HUES6 (cell line): ENCODE measurements at regions not wholly inside any gene's neighbourhood (a gene's known extent, or its start where the extent isn't known, plus 50 kb on each side); places are given as distances from the start of the nearest gene placed in this dataset.
"Not testable (repeated sequence)": the region's sequence is repeated elsewhere in the genome, so short reads cannot be mapped to it uniquely, and the experiment has no call there.

Experiments
- H3K27ac ChIP-seq: 2 replicates; pipeline ENCODE4 v1.7.0; 2013; ENCODE audit warnings: low read depth, mild to moderate bottlenecking, low read length, inconsistent platforms
- H3K27me3 ChIP-seq: 2 replicates; pipeline ENCODE4 v1.6.1; 2013; ENCODE audit warnings: low read length; ENCODE audit not compliant: control insufficient read depth, insufficient read depth
- H3K36me3 ChIP-seq: 2 replicates; pipeline ENCODE4 v1.6.1; 2013; ENCODE audit warnings: low read length; ENCODE audit not compliant: control insufficient read depth, insufficient read depth
- H3K4me1 ChIP-seq: 2 replicates; pipeline ENCODE4 v1.6.1; 2013; ENCODE audit warnings: low read length; ENCODE audit not compliant: control insufficient read depth, insufficient read depth
- H3K4me3 ChIP-seq: 2 replicates; pipeline ENCODE4 v1.5.1; 2013; ENCODE audit warnings: low read depth, low read length
- H3K9ac ChIP-seq: one replicate; pipeline ENCODE4 v1.6.1; 2013; ENCODE audit warnings: mild to moderate bottlenecking, low read length
- H3K9me3 ChIP-seq: 2 replicates; pipeline ENCODE4 v1.6.1; 2013; ENCODE audit warnings: low read depth, low read length; ENCODE audit not compliant: control insufficient read depth, insufficient read depth

DNA sequence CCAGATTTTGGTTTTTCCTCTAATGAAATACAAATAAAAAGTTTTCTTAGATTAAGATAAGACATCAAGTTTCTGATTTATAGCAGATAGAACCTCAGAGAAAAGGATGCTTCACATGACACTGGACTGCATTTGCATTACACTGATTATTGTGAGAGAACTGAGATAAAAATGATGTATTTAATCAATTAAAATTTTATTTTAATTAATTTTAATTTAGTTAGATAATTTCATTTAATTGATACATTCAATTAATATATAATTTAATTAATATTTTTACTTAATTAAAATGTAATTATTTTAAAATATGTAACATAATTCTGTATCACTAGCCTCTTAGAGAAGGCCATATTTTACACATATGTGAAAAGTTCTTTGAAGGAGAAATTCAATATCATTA lies 759.4 kb downstream of the TTLL7 start:
- not testable (repeated sequence) for H3K4me1 ChIP-seq, H3K9ac ChIP-seq, H3K9me3 ChIP-seq, H3K36me3 ChIP-seq, H3K27ac ChIP-seq, H3K4me3 ChIP-seq, H3K27me3 ChIP-seq

DNA sequence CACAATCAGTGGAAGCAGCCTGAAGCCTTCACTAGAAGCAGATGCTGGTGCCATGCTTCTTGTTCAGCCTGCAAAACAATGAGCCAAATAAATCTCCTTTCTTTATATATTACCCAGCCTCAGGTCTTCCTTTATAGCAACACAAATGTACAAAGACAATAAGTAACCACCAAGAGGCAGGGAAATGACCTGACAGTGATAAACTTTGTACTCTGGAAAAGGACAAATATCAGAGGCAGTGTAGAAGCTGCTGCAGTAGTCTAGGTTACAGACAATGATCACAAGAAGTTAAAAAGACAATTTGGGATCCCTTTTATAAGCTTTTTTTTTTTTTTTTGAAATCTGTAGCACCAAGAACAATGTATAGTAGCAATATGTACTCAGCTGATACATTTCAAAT lies 760.3 kb downstream of the TTLL7 start:
- not testable (repeated sequence) for H3K9me3 ChIP-seq, H3K4me3 ChIP-seq, H3K27ac ChIP-seq, H3K4me1 ChIP-seq, H3K27me3 ChIP-seq, H3K9ac ChIP-seq, H3K36me3 ChIP-seq

DNA sequence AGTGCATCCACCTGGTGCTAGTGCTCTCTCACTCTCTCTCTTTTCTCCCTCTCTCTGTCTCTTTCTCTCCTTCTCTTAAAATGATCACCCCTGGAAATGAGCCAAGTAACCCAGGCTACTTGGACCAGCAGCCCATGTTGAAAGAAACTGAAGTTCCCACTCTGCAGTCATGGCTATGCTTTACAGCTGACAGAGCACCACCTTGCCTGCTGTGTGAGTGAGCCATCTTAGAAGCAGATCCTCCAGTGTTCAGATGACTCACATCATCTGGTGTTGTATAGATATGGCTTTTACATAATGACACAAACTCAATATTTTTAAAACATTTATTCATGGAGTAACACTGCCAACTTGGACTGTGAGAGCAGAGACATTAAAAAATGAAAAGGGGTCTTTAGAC lies 779.1 kb downstream of the TTLL7 start:
- H3K9ac ChIP-seq, H3K36me3 ChIP-seq, H3K27ac ChIP-seq, H3K27me3 ChIP-seq, H3K4me3 ChIP-seq, H3K9me3 ChIP-seq: not testable (repeated sequence)
- H3K4me1 ChIP-seq = peaks cover 11% of the 10 kb centered on the region; the same call in 1 of the 2 replicates

DNA sequence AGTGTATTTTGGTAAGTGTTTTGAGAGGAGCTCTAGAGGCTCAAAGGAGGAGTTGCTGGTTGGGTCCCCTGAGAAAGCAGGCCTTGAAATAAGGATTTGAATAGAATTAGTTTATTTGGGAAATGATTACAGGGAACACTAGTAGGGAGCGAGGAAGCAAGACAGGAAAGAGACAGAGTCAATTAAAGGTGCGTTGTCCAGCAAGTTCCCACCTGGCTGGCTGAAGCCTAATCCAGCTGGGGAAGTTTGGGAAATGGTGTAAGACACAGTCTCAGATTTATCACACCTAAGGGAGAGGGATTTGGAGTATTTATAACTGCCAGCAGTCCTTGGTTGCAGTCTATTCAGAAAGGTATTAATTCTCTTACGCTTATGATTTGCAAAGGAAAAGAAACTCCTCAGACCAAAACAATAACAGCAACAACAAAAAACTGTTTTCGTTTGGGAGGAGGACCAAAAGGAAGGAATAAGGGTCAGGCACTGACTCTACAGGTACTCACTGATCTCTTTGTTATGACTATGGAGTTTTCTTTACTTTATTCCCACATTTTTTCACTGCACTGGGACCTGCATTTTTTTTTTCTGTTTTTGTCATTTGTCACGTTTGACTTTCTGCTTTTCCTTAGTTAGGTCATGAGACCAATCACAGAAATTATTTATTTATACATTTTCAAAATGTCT lies 780.8 kb downstream of the TTLL7 start:
- H3K27me3 ChIP-seq, H3K9ac ChIP-seq, H3K4me3 ChIP-seq, H3K36me3 ChIP-seq, H3K9me3 ChIP-seq: not testable (repeated sequence)
- Histone ChIP-seq H3K27ac (peak overlapping the region; percentile 53; the same call in 1 of the 2 replicates), H3K4me1 (peaks cover 11% of the 10 kb centered on the region; the same call in 1 of the 2 replicates)

DNA sequence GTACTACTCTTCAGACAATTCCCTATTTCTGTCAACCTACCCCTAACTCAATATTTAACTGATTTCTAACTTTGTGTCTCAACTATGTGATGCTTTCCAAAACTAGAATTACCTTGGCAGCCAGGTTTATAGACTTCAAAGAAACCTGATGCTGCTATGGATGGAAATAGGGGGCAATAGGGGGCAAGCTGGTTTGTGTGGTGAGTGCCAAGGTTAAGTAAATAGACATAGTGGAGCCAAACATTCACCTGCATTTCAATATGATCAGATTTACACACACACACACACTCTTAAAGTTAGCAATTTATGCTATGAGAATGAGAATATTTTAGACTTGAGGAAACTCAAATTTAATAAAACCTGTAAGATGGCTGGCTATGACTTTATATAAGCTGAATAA lies 784.6 kb downstream of the TTLL7 start:
- peaks cover 11% of the 10 kb centered on the region; the same call in 1 of the 2 replicates for H3K4me1 ChIP-seq
- H3K36me3 ChIP-seq, H3K4me3 ChIP-seq, H3K9me3 ChIP-seq, H3K27me3 ChIP-seq, H3K27ac ChIP-seq, H3K9ac ChIP-seq: not testable (repeated sequence)

DNA sequence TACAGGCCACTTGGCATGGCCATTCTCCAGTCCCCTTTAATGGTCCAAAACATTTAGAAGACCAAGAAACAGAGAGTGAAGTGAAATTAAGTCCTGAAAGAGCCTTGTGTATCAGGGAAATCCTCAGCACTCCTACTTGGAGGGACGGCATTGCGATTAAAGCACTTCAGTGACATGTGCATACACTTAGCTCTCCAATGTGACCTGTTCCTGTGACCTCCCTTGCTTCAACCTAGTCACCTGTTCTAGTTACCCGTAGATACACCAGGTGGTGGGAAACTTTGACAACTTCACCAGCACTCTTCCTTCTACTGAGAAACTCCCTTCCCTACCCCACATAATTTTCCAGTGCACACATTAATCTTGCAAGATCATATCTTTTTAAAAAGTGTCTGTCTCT lies 785.3 kb downstream of the TTLL7 start:
- peaks cover 15% of the 10 kb centered on the region; the same call in 1 of the 2 replicates for H3K4me1 ChIP-seq
- H3K36me3 ChIP-seq, H3K9me3 ChIP-seq, H3K9ac ChIP-seq, H3K4me3 ChIP-seq, H3K27ac ChIP-seq, H3K27me3 ChIP-seq: not testable (repeated sequence)

DNA sequence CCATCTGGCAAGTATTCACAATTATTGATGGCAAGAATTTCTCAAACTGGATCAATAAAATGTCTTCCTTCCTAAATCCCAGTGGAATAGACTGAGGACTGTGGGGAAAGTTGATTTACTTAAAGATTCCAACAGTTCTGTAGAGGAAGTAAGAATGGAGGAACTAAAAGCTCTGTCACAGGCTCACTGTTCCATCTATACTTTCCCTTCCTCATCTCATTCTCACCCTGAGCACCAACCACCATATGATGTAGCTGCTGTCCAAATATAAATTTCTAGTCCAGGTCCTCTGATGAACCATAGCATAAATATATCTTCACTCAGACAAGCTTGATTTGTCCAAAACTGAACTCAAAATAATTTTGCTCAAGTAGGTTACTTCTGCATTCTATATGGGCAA lies 786.9 kb downstream of the TTLL7 start:
- H3K9ac ChIP-seq, H3K4me1 ChIP-seq, H3K9me3 ChIP-seq, H3K4me3 ChIP-seq, H3K27me3 ChIP-seq, H3K27ac ChIP-seq, H3K36me3 ChIP-seq: not testable (repeated sequence)

DNA sequence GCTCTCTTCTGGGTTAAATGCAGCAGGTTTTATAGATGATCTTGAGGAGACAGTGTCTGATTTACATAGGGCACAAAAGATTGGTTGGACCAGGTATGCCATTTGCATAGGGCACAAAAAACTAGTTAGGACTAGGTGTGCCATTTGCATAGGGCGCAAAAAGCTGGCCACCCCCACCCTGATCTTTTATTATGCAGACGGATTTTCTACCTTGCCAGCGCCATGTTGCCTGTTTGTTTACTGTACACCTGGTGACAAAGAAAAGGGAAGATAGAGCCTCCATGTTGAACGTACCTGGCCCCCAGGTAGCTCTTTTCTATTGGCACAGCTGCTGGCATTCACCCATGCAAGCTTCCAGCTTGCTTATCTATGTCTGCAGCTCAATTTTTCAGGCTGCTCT lies 790.4 kb downstream of the TTLL7 start:
- peak overlapping the region; percentile 90 for H3K27ac ChIP-seq
- not testable (repeated sequence) for H3K27me3 ChIP-seq, H3K9me3 ChIP-seq, H3K36me3 ChIP-seq, H3K9ac ChIP-seq, H3K4me1 ChIP-seq, H3K4me3 ChIP-seq

DNA sequence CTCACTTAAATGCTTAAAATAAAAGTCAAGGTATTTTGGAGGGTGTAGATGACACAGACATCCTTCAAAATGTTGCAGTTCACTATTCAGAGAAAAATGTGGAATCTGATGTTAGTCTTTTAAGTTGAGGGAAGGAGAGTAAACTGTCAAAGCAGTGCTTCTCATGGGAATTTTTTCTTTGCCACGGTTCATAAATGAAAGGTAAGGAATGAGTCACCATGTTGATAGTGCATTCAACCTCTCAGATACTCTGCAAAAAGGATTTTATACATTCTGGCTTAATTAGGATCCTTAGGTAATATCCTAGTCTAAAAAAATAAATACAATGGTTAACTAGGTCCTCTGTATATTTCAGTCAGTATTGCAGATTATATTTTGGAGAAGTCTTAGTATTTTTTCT lies 804.3 kb downstream of the TTLL7 start:
- not testable (repeated sequence) for H3K27ac ChIP-seq, H3K4me1 ChIP-seq, H3K27me3 ChIP-seq, H3K9me3 ChIP-seq, H3K4me3 ChIP-seq, H3K36me3 ChIP-seq, H3K9ac ChIP-seq

DNA sequence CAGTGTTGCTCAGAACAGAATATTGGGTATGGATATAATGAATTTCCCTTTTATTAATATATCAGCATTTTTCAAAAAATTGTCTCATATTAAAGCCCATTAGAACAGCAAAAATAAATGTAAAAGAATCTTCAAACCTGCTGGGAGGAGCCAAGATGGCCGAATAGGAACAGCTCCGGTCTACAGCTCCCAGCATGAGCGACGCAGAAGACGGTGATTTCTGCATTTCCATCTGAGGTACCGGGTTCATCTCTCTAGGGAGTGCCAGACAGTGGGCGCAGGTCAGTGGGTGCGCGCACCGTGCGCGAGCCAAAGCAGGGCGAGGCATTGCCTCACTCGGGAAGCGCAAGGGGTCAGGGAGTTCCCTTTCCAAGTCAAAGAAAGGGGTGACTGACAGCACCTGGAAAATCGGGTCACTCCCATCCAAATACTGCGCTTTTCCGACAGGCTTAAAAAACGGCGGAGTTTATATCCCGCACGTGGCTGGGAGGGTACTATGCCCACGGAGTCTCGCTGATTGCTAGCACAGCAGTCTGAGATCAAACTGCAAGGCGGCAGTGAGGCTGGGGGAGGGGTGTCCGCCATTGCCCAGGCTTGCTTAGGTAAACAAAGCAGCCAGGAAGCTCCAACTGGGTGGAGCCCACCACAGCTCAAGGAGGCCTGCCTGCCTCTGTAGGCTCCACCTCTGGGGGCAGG lies 816.8 kb downstream of the TTLL7 start:
- Histone ChIP-seq H3K27ac (peak overlapping the region; percentile 62; the same call in 1 of the 2 replicates), H3K4me3 (peak overlapping the region; percentile 71), H3K9ac (peak overlapping the region; percentile 72)
- H3K36me3 ChIP-seq, H3K4me1 ChIP-seq, H3K9me3 ChIP-seq, H3K27me3 ChIP-seq: not testable (repeated sequence)

DNA sequence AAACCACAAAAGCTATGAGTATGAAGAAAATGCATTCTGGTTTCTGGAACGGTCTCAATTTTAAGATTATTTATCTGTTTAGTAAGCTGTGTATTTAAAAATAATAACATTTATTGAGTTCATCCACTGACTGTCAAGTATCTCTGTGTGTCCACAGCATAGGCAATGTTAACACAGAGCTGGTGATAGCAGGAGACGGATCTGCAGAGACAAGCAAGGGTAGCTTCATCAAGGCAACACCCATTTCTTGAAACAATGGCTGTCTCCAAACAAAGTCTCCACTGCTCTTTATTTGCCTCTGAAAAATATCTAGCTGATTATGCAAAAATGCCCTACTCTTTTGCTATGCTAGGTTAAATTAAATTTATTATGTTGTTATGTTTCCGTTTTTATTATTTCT lies 818.3 kb downstream of the TTLL7 start:
- H3K27me3 ChIP-seq, H3K9me3 ChIP-seq, H3K9ac ChIP-seq, H3K4me1 ChIP-seq, H3K27ac ChIP-seq, H3K36me3 ChIP-seq, H3K4me3 ChIP-seq: not testable (repeated sequence)
